ENCODE measurements at regions not wholly inside any gene's neighbourhood (a gene's known extent, or its start where the extent isn't known, plus 50 kb on each side); places are given as distances from the start of the nearest gene placed in this dataset.
"Not testable (repeated sequence)": the region's sequence is repeated elsewhere in the genome, so short reads cannot be mapped to it uniquely, and the experiment has no call there.

DNA sequence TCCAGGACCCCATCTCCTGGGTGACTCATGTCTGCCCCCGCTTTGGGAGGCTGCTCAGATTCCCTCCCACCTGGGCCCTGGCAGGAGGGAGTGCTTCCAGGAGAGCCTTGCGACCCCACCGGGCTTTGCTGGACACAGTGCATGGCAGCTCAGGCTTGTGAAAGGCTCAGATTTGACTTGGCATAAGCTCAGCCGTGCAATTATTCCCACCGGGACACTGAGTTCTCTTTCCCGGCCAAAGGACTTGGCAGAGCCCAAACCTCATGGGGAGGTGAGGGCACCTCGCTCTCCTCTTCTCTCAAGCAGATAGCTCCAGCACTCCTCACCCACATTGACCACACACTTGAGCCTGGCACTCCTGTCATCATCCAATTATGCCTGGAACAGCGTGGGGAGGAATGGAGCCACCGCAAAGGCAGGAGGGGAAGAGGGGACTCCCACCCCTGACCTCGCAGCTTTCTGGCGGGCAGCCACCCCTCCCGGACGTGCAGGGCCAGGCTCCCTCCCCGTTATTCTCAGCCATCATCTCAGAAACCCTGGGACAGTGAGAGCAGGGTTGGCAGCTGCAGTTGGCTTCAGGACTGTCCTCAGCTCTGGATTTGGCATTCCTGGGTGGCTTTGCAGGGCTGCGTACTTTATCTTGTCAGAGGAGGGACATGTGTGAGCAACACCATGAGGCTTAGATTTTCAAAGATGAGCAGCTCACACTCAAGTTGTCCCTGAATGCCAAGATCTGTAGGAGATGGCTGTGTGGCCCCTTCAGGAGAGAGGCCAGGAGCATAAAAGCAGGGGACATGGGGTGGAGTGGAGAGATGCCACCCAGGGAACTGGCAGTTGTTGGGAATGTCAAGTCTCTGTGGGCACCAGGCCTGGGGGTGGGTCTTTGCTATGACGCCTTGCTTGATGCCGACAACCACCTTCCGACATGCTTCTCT, 306.2 kb downstream of the TEX29 start:
- DNase-seq, result no peak

DNA sequence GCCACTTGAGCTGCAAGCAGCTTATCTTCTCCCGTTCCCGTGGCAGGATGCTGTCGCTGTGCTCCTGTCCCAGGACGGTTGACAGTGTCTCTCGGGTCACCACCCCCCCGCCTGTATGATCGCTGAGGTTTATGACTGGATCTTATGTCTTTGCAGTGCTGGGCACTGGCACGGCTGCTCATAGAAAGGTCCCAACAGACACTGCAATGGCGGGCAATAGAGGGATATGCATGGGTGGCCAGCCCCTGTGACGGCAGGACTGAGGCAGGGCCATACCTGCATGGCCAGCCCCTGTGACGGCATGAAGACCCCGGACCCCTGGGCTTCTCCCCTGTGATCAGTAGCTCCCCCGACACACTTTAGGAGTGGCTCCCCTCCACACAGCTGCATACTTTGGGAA, 307.2 kb downstream of the TEX29 start:
- DNase-seq, result no peak

DNA sequence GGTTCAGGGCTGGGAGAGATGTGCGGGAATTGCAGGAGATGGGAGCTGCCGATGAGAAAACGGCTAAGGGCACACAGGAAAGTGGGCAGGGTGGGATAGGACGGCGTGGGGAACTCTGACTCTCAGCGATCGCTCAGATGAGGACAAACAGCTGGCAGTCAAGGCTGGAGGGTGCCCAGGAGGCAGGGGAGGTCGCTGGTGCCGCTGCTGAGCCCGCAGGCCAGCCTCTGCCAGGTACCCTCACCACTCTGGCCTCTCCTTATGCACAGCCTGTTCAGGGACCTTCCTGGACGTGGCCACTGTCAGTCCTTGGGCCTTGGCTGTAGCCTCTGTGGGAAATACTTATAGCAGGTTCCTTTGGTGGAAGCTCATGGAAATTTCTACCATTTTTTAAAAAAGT, 308.6 kb downstream of the TEX29 start:
- DNase-seq, result no peak

DNA sequence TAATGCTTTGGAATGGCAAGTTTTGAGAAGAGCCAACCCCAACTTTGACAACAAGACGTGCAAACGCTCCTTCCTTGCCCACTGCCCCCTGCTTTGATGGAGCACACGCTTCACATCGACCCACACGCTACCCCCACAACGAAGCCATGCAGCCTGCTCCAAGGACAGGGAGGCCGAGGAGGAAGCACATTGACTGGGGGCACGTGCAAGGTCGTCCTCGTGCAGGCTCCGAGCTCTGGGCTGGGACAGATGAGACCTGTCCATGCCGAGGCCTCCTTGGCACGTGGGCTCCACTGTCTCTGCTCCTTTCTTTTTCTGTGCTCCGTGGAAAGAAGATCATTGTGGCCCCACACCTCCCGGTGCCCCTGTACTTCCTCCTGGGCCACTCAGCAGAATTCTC, 309.0 kb downstream of the TEX29 start:
- DNase-seq, result no peak

DNA sequence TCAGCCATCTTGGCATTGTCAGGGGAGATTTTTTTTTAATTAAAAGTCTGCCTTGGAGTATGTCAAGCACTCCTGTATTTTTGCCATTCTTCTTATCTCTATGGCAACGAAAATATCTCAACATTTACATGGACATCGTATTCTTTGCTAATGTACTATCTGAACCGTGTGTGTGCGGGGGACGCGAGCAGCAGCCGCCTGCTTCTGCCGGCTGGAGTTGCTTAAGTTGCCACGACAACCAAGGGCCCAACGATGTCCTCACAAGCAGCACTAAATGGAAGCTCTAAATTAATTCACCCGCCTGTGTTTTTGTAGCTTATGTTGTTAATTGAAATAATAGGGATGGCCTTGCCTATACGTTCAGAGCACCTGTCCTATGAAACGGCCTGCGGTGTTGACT, 309.5 kb downstream of the TEX29 start:
- DNase-seq, result no peak

DNA sequence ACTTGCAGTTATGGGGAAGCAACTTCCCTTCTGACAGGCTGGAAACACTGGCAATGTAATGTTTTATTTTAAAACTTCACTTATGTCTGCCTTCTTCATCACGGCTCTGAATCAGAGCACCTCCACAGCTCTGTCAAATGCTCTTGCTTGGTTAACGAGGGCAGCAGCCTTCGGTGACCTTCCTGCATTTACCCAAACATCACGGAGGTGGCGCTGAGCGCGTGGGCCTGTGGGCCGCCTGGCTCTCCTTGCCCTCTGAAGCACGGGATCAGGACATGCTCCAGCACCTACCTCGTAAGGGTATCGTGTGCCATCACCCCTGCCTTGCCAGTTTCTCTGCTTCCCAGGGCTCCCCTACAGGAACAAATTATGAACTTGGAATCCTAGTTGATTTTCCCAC, 310.0 kb downstream of the TEX29 start:
- no peak for DNase-seq

DNA sequence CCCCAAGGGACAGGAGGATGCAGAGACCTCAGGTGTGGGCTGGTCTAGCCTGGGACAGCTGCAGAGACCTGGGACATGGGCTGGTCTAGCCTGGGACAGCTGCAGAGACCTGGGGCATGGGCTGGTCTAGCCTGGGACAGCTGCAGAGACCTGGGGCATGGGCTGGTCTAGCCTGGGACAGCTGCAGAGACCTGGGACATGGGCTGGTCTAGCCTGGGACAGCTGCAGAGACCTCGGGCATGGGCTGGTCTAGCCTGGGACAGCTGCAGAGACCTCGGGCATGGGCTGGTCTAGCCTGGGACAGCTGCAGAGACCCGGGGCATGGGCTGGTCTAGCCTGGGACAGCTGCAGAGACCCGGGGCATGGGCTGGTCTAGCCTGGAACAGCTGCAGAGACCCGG, 310.8 kb downstream of the TEX29 start:
- DNase-seq, result not testable (repeated sequence)

DNA sequence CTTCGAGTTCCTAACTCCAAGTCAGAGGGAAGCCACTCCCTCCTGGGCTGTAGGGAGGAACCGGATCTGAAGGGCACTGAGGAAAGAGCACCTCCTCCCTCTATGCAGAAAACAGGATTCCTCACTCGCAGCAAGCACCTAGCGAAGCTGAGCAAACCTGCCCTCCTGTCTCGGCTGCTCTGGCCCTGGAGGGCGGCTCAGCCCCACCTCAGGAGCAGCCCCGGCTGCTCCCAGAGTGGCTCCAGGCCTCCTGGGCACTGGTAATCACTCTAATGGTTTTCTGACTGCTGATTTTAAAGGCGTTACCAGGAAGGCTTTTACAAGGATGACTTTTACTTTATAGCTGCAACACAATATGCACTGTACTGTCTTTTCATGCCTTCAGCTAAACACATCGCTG, 312.5 kb downstream of the TEX29 start:
- no peak for DNase-seq

DNA sequence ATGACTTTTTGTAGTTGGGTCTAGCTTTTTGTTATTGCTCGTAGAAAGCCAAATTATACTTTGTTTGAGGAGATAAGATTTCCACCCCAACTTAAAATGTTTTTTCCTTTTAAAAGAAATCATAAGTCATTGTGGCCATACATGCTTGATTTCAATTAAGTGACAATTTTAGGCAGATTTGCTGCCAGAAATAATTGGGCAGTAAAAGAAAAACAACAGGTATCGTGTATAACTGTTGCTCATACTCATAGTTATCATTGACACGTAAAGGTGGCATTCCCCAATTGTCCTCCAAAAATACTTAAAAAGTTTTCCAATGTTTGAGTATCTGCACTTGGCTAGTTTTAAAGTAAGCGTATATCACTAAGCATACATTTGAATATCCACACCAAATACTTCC, 313.0 kb downstream of the TEX29 start:
- no peak for DNase-seq

DNA sequence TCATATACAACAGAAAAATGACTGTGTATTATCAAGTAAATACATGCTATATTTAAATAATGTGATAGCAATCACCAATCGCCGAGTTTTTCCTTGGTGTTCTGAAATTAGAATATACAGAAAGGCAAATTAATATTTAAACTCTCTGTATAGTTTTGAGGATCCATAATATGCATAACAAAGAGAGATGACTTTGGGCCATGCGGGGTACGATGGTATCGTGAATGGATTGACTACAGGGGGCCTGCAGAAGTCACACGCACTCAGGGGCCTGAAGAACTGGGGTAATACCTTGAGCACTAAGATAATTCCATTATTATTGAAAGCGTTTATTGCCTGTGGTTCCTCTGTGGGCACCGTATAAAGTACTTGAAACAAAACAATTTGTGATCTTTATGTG, 314.0 kb downstream of the TEX29 start:
- no peak for DNase-seq

DNA sequence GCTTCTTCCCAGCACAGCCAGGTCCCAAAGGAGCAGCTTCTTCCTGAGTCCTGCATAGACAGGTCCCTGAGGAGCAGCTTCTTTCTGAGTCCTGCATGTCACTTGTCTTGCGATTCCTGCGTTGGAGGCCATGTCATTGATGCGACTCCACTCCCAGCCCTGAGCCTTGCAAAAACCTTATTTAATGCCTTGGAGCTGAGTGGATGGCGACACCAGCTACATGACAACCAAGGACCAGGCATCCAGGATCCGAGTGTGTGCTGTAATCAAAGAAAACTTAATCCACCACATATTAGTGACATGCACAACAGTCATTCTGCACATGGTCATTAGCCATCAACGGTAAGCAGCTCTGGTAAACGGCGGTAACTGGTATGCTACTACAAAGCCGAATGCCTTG, 315.8 kb downstream of the TEX29 start:
- DNase-seq, result no peak

DNA sequence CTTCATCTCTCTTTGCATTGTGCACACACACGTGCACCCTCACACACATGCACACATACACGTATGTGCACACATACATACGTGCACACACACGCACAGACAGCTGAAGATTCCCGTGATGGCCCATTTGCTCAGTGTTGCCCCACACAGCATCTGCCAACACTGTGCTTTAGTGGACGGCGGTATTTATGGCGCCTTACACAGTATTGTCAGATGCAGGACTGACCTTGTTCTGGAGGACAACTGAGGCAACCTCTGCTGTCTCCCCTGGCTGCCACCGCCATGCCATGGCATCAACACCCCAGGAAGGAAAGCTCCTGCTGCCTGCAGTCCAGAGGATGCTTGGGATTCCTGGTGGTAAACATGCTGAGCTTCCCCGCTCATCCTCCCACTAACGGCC, 316.4 kb downstream of the TEX29 start:
- DNase-seq, result no peak

DNA sequence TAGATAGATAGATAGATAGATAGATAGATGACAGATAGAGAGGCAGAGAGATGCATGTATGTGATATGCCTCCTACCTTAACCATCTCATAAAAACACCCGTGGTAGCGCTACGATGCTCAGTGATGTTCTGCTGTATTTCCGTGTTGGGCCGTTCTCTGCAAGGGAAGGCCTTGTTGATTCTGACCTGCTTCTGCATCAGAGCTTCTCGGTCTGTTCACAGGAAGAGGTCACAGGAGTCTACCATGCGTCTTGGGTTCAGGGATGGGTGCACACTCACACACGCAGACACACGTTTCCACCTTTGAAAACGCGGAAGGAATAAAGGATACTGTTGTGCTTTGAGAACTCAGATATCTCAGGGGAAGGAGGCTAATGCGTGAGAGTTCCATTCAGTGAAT, 316.9 kb downstream of the TEX29 start:
- no peak for DNase-seq

DNA sequence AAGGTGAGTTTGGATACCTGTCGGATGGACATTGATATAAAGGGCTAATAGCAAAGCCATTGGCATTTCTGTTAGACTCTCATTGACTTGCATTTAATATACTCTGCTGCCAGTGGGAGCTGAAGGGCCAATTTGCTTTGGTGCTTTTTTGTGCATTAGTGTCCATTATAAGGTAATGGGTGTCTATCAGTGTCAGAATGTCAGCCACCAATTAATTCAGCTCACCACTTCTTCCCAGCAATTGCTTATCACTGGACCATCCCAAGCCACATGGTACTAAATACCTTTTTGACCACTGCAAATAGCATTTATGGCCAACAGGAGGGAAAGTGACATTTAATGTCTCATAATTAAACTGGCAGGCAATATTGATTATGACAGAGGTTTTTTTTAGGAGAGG, 317.8 kb downstream of the TEX29 start:
- no peak for DNase-seq

DNA sequence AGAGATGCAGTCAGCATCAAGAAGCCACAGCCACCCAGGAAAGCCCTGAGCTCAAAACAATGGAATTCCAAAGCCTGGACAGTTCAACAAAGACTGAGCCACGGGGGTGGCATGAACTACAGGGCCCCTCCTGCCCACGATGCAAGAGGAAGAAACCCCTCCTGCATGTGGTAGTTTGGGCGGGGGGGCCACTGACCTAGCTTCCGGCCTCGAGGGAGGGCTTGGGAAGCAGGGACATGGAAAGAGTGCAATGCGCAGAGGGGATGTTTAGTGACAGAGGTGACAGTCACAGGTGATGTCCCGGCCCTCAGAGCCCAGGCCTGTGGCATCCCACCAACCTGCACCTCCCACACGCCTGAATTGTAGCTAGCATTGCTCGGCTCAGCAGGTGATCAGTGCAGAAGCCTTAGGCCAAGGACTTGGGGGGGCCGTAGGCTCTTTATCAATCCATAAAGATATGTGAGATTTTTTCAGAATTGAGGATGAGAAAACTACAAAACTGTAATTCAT, 318.8 kb downstream of the TEX29 start:
- DNase-seq, result no peak

DNA sequence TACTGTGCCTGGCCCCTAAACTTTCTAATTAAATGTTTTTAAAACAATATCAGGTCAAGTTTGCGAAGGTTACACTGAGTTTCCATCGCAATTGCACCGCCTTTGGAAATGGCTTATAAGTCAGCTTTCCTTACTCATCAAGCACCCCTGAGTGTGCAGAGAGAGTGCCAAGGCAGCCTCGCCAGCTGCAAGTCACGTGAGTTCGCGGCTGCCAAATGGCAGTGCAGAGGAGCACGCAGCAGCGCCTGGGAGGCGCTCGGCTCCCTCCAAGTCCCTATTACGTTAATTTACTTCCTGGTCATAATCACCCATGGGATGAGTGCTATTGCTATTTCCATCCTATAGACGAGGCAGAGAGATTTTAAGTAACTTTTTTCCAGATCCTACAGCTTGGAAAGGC, 319.6 kb downstream of the TEX29 start:
- DNase-seq, result no peak

DNA sequence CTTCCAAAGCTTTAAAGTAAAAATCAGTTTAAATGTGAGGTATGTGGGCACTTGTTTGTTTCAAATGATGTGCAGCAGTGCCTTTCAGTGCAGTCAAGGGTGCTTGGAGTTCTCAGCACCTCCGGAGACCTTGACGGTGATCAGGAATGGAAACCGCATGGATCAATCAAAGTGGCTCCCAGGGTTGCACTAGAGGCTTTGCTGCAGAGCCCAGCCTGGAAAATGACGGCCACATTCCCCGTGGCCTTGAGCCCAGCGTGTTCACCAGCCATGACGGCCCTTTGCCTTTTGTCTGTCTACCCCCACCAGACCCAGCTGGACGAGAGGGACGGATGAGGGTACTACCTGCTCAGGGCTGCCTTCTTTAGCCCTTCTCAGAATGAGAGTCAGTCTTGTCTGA, 320.0 kb downstream of the TEX29 start:
- DNase-seq, result no peak

DNA sequence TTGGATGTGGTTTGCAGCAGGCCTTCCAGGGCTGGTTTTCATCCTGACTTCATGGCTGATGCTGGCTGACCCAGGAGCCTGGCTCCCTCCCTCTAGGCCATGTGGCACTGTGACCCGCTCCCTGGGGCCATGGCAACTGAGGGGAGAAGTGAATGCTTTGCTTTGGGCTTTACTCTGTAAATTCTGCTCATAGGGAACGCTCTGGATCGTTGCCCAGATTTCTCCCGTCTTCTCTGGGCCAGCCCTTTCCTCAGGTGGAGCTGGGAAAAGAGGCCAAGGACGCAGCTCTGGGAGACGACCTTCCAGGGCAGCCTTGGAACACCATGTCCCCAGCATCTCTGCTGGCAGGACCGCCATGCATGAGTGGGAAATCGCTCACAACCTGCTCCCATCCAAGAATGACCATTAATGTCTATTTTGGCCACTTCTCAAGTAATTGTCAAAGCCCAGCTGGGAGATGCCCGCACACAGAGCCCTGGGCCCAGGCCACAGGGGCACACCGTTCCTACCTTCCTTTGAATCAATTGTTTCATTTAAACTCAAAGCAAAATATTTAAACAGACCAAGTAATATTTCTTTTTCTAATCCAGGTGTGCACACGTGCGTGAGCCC, 321.8 kb downstream of the TEX29 start:
- DNase-seq, result no peak

DNA sequence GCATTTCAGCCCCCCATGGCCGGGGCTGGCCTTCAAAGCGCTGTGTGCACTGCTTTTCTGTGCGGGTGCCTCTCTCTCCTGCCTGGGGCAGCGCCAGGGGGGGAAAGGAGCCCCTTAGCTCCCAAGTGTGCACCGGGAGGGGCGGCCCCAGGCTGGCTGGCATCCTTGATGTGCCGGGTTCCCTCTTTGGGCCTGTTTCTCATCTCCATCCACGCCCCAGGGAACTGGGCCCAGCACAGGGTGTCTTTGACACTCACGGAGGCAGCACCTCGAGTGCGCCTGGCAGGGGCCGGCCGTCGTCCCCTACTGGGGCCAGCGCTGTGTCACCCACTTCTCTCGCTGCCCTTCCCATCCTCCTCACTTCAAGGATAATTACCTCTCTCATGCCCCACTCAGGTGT, 324.3 kb downstream of the TEX29 start:
- DNase-seq, result no peak

DNA sequence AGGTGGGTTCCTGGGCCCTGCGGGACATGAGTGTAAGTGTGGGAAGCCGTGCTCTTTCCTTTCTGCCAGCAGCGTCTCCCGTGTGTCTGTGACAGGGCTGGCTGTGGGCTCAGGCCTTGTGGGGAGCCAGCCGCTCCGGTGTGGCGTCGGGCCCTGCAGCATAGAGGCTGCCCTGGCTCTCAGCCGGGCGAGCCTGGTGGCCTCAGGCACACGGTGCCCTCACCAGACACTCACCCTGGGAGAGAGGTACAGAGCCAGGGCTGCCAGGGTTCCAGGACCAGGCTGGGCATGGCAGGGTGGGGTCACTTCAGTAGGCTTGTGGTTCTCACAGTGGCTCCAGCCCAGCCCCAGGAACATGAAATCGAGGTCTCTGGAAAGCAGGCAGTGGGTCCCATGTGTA, 324.8 kb downstream of the TEX29 start:
- no peak for DNase-seq

DNA sequence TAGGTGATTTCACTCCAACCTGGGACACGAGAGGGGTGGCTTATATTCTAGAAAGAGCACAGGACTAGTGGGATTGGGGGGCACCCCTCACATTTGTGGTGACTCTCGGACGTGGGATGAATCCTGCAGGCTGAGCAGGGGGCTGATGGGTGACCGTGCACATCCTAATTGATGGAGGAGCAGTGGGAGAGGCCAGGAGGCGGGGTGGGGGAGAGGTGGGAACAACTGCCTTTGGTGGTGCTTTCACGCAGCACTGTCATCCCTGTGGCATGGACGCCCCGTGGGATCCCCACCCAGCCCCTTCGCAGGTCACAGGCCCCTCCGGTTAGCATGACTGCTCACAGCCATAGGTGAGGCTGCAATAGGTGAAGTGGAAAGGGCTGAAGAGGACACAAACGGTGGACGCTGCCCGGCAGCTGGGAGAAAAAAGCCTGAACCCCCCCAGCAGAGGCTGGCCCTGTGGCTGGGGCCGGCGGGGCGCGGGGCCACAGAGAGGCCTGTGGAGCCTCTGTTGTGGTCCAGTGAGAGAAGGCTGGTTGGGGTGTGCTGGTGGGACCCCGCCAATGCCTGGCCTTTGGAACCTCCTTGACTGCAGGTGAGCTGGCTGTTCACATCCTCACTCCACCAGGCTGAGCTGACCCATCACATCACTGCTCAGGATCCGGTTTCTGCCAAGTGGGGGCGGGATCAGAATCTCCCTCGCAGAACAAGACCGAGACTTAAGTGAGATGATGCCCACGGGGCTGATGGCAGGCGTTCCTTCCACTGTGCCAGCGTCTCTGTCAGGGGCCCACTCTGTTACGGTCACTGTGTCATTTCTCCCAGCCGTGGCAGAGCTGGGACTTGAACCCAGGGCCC, 325.4 kb downstream of the TEX29 start:
- DNase-seq, result no peak

DNA sequence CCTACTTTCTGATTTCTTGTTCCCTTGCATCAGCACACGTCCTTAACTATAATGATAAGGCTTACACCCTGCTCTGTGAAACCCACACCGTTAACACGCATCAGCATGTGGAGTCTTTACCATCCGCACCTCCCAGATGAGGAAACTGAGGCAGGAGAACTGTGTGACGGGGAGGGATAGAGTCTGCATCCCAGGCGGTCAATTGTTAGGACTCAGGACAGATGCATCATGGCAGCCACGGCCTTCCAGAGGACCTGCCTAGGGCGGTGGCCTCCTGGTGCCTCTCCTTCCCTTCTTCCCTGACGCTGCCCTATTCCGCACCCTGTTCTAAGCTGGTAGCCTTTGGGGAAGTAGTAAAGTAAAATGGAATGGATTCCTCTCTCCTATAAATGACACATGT, 326.0 kb downstream of the TEX29 start:
- DNase-seq, result no peak

DNA sequence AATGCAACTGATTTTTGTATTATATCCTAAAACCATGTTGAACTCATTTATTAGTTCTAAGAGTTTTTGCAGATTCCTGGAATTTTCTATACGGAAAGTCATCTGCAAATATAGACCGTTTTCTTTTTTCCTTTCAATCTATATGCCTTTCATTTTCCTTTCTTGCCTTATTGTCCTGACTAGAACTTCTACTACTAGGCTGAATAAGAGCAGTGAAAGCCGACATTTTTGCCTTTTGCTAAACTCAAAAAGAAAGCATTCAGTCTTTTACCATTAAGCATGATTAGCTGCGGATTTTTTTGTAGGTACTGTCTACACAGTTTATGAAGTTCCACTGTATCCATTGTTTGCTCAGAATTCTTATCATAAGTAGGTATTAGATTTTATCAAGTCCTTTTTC, 328.4 kb downstream of the TEX29 start:
- DNase-seq, result no peak

DNA sequence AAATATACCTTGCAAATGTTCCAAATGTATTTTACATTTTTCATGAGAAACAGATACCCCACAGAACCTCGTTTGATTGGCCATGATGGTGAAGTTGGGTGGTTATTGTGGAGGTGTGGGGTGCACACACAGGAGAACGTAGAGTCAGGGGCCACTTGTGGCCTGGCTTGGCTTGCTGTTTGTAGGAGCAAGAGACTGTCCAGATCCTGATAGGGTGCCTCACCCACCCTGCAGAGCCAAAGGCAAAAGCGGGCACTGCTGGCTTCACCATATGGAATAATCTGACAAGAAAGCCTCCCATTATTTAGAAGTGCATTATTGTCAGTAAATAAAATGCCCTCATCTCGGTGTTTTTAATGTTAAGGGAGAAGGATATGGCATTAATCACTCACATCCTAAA, 330.2 kb downstream of the TEX29 start:
- DNase-seq, result no peak

Data from activated naive CD4-positive, alpha-beta T cell (primary cell).